ENCODE measurements at regions not wholly inside any gene's neighbourhood (a gene's known extent, or its start where the extent isn't known, plus 50 kb on each side); places are given as distances from the start of the nearest gene placed in this dataset.
"Not testable (repeated sequence)": the region's sequence is repeated elsewhere in the genome, so short reads cannot be mapped to it uniquely, and the experiment has no call there.

DNA sequence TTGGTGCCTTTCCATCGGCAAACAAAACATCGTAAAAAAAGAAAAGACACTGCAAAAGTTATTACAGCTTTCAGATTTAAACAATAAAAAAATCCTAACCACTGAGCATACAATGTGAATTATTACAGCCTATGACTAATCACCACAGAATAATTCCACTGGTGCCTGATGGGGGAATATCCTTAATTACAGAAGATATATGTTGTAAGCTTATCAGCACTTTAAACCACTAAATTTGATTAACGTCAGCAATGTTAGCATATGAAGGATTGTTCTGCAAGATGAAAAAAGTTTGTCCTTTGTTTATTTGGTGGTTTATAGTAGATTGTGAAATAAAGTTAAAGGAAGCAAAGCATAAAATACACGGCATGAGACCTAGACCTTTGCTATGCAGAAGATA, 210.2 kb upstream of the ADAMTS3 start:
- no peaks in the 10 kb centered on the region for H3K36me3 ChIP-seq (replicated peaks)
- TF ChIP-seq, protein P1, sequence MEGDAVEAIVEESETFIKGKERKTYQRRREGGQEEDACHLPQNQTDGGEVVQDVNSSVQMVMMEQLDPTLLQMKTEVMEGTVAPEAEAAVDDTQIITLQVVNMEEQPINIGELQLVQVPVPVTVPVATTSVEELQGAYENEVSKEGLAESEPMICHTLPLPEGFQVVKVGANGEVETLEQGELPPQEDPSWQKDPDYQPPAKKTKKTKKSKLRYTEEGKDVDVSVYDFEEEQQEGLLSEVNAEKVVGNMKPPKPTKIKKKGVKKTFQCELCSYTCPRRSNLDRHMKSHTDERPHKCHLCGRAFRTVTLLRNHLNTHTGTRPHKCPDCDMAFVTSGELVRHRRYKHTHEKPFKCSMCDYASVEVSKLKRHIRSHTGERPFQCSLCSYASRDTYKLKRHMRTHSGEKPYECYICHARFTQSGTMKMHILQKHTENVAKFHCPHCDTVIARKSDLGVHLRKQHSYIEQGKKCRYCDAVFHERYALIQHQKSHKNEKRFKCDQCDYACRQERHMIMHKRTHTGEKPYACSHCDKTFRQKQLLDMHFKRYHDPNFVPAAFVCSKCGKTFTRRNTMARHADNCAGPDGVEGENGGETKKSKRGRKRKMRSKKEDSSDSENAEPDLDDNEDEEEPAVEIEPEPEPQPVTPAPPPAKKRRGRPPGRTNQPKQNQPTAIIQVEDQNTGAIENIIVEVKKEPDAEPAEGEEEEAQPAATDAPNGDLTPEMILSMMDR (IDR thresholded peaks at IDR 0.05; ENCODE audit: low read depth, low read length, missing control alignments), result no peak
- in situ Hi-C loops (cut with HindIII; ENCODE audit: low pct_ligation_motif_present, low sequenced_read_pairs), result no loop called here
- H3K4me3 ChIP-seq (ENCODE audit: low read depth, low read length), result no peak overlapping the region
- no peaks in the 10 kb centered on the region for H3K27me3 ChIP-seq (replicated peaks)
- H3K27ac ChIP-seq, result no peak overlapping the region
- DNase-seq, result no peak

DNA sequence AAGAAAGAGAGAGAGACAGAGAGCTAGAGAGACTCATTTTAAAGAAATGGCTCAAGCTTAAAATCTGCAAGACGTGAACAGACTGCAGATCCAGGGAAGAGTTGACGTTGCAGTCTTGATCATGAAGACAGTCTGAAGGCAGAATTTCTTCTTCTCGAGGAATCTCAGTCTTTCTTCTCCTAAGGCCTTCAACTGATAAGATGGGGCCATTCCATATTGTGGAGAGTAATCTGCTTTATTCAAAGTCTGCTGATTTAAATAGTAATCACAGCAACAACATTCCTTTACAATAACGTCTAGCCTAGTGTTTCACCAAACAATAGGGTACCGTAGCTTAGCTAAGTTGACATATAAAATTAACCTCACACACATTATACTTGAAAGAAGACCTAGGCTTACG, 208.4 kb upstream of the ADAMTS3 start:
- Histone ChIP-seq H3K36me3 (replicated peaks) (no peaks in the 10 kb centered on the region), H3K27me3 (replicated peaks) (no peaks in the 10 kb centered on the region), H3K27ac (no peak overlapping the region), H3K4me3 (ENCODE audit: low read depth, low read length) (no peak overlapping the region)
- no peak for DNase-seq
- TF ChIP-seq, protein P1 (IDR thresholded peaks at IDR 0.05; ENCODE audit: low read depth, low read length, missing control alignments), result no peak
- in situ Hi-C loops (cut with HindIII; ENCODE audit: low pct_ligation_motif_present, low sequenced_read_pairs), result no loop called here

DNA sequence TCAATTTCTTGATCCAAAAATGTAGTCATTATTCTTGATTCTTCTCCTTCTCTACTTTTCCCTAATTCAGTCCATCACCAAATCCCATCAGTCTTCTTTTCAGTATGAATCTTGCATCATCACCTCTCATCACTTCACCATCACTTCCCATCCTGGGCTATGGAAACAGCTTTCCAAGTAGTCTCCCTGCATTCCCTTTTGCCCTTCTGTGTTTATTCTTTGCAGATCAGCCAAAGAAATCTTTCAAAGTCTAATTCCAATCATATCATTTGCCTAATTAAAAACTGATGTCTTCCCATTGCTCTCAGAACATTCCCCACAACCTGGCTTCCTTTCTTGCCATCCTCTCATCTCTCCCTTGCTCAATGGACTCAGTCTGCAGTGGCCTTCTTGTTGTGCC, 201.7 kb upstream of the ADAMTS3 start:
- Histone ChIP-seq H3K27ac (no peak overlapping the region), H3K36me3 (replicated peaks) (no peaks in the 10 kb centered on the region), H3K27me3 (replicated peaks) (no peaks in the 10 kb centered on the region), H3K4me3 (ENCODE audit: low read depth, low read length) (no peak overlapping the region)
- TF ChIP-seq, protein P1 (IDR thresholded peaks at IDR 0.05; ENCODE audit: low read depth, low read length, missing control alignments), result no peak
- DNase-seq, result no peak
- in situ Hi-C loops (cut with HindIII; ENCODE audit: low pct_ligation_motif_present, low sequenced_read_pairs), result no loop called here

DNA sequence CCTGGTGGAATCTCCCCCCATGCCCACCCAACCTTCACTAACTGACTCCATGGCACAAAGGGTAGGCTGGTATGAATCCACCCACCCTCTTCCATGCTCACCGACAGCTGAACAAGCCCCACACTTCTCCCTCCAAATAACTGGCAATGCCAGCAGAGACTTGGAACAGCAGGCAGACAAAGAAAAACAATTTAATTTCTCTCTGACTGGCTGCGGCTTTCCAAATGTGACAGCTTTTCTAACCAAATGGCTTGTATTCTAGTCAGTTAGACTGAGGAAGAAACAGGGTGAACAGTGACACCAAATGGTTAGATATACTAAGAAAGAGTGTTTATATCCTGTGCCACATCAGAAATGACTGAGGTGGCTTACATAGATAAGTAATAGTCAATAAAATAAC, 199.3 kb upstream of the ADAMTS3 start:
- in situ Hi-C loops (cut with HindIII; ENCODE audit: low pct_ligation_motif_present, low sequenced_read_pairs), result no loop called here
- peak; percentile 6 for DNase-seq
- Histone ChIP-seq H3K27ac (peak overlapping the region; percentile 90), H3K27me3 (replicated peaks) (no peaks in the 10 kb centered on the region), H3K36me3 (replicated peaks) (no peaks in the 10 kb centered on the region), H3K4me3 (ENCODE audit: low read depth, low read length) (no peak overlapping the region)
- TF ChIP-seq, protein P1 (IDR thresholded peaks at IDR 0.05; ENCODE audit: low read depth, low read length, missing control alignments), result no peak

DNA sequence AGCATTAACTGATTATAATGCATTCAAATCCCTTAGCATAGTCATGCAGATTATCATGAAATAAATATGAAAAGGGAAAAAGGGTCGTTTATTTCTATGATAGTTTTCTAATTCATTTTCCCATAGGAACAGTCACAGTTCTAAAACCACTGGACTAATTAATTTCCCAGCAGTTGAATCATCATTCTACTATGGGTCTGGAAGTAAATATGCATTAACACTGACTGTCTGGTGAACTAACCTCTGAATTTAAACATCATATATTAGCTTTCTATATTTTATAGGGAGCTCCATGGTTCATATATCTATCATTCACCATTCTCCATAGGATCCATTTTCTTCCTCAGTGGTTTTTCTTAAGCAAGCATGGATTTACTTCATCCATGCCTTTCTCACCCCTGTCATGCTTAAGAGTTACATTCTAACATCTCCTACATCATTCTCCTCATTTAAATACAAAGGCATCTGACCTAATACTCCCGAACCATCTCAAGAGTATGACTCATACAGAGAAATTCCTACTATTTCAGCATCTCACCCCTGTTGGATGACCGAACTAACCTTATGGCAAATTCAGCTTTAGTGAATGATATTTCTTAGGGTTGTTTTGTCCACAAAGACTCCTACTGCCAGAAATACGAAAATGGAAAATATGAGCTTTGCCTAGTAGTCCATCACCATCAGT, 198.7 kb upstream of the ADAMTS3 start:
- TF ChIP-seq, protein P1 (IDR thresholded peaks at IDR 0.05; ENCODE audit: low read depth, low read length, missing control alignments), result no peak
- DNase-seq, result peak; percentile 82
- Histone ChIP-seq H3K27ac (peak overlapping the region; percentile 90), H3K36me3 (replicated peaks) (no peaks in the 10 kb centered on the region), H3K27me3 (replicated peaks) (no peaks in the 10 kb centered on the region), H3K4me3 (ENCODE audit: low read depth, low read length) (no peak overlapping the region)
- in situ Hi-C loops (cut with HindIII; ENCODE audit: low pct_ligation_motif_present, low sequenced_read_pairs), result no loop called here

DNA sequence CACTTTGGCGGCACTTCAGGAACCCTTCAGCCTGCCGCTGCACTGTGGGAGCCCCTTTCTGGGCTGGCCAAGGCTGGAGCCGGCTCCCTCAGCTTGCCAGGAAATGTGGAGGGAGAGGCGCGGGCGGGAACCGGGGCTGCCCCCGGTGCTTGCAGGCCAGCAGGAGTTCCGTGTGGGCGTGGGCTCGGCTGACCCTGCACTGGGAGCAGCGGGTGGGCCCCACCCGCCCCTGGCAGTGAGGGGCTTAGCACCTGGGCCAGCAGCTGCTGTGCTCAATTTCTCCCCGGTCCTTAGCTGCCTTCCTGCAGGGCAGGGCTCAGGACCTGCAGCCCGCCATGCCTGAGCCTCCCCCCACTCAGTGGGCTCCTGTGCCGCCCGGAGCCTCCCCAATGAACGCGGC, 196.8 kb upstream of the ADAMTS3 start:
- H3K27ac ChIP-seq; DNase-seq; H3K36me3 ChIP-seq (replicated peaks); in situ Hi-C loops (cut with HindIII; ENCODE audit: low pct_ligation_motif_present, low sequenced_read_pairs); H3K4me3 ChIP-seq (ENCODE audit: low read depth, low read length); H3K27me3 ChIP-seq (replicated peaks): not testable (repeated sequence)
